Pancreas (tissue), 10 donors: ENCODE measurements at regions not wholly inside any gene's neighbourhood (a gene's known extent, or its start where the extent isn't known, plus 50 kb on each side); places are given as distances from the start of the nearest gene placed in this dataset.

Experiments
- ATAC-seq, 4 donors: fragments of 200-7000 bp; cut with Tn5 transposase; one replicate each; pipeline versions ENCODE4 v1.8.0 to v1.9.1; 2020; ENCODE audit warnings: mild to moderate bottlenecking in 4 of 4, moderate library complexity in 4 of 4
- DNase-seq, 6 donors: peaks; one replicate each; pipeline ENCODE4 v3.0.0-alpha.2; 2020
- FAIRE-seq: peaks from 2 replicates; lab custom pipeline; 2012; peaks lifted over from hg19 to GRCh38; lab: Jason Lieb, UNC
- H3K27ac ChIP-seq, 4 donors: fragments of 200-600 bp; sonication (generic); 1 replicate in 3 of 4; 2 replicates in 1 of 4; pipeline versions ENCODE4 v1.5.0 to v1.8.0; 2020
- H3K27me3 ChIP-seq, 4 donors: fragments of 200-600 bp; one replicate each; pipeline ENCODE4 v1.8.0; 2021
- H3K36me3 ChIP-seq, 3 donors: fragments of 200-600 bp; sonication (generic) in 1 of 3; one replicate each; pipeline versions ENCODE4 v1.5.0 to v1.8.0; 2020 to 2021
- H3K4me1 ChIP-seq, 3 donors: fragments of 200-600 bp; one replicate each; pipeline ENCODE4 v1.8.0; 2021
- H3K4me3 ChIP-seq, 4 donors: fragments of 200-600 bp; sonication (generic) in 2 of 4; one replicate each; pipeline versions ENCODE4 v1.5.0 to v1.8.0; 2020 to 2021
- H3K9me3 ChIP-seq, 4 donors: fragments of 200-600 bp; one replicate each; pipeline ENCODE4 v1.8.0; 2021
- WGBS, 2 donors: extraction: QIAGEN DNeasy Blood & Tissue Kit; methylation state at CpG; one replicate each; pipeline ENCODE4 v1.1.7; 2013; 5-methylcytosine and 5-hydroxymethylcytosine counted together
- intact Hi-C, 3 donors: fragments of 100-400 bp; cut with DNase I; formaldehyde crosslinking; loops; one replicate each; pipeline versions ENCODE4 v1.11.1 to v1.14.2; 2022
- TF ChIP-seq, protein P1 (sequence below), 4 donors: fragments of 200-600 bp; sonication (generic) in 3 of 4; IDR thresholded peaks; one replicate each; pipeline versions ENCODE4 v1.5.0 to v1.8.0; 2021; ENCODE audit warnings: antibody characterized with exemption in 4 of 4
- donor health status: healthy with polysubstance abuse.
- donor health status: DM: no; HTN: no; CAD: no; lungs with moderate emphysema.
- donor health status: DM: no; HTN: no; CAD: no.
- donor health status: control.
- donor health status: control.
- donor health status: Bipolar disorder and iron deficiency.
- donor health status: DM: yes; HTN: yes; CAD: no.
- donor health status: DM: no; HTN: no; CAD: no.
- donor health status: DM: no; HTN: no; CAD: no.
- donor health status: DM: yes; HTN: yes; CAD: no.

- Histone ChIP-seq H3K4me3 (no peak overlapping the region), H3K9me3 (no peaks in the 10 kb centered on the region), H3K36me3 (no peaks in the 10 kb centered on the region), H3K27ac (no peak overlapping the region), H3K4me1 (no peaks in the 10 kb centered on the region), H3K27me3 (no peaks in the 10 kb centered on the region)
- DNase-seq, result no peak
- 60 to 85% methylated on average over 3 of the region's 3 CpGs for WGBS, 2 donors
- ATAC-seq, result no peak
- FAIRE-seq, result no peak
- intact Hi-C loops, result no loop called here
- TF ChIP-seq, protein P1, sequence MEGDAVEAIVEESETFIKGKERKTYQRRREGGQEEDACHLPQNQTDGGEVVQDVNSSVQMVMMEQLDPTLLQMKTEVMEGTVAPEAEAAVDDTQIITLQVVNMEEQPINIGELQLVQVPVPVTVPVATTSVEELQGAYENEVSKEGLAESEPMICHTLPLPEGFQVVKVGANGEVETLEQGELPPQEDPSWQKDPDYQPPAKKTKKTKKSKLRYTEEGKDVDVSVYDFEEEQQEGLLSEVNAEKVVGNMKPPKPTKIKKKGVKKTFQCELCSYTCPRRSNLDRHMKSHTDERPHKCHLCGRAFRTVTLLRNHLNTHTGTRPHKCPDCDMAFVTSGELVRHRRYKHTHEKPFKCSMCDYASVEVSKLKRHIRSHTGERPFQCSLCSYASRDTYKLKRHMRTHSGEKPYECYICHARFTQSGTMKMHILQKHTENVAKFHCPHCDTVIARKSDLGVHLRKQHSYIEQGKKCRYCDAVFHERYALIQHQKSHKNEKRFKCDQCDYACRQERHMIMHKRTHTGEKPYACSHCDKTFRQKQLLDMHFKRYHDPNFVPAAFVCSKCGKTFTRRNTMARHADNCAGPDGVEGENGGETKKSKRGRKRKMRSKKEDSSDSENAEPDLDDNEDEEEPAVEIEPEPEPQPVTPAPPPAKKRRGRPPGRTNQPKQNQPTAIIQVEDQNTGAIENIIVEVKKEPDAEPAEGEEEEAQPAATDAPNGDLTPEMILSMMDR (IDR thresholded peaks at IDR 0.05), result no peak
These were observed 543.5 kb downstream of the OMA1 start for GRCh38 chr1:58003059-58003458.

DNA sequence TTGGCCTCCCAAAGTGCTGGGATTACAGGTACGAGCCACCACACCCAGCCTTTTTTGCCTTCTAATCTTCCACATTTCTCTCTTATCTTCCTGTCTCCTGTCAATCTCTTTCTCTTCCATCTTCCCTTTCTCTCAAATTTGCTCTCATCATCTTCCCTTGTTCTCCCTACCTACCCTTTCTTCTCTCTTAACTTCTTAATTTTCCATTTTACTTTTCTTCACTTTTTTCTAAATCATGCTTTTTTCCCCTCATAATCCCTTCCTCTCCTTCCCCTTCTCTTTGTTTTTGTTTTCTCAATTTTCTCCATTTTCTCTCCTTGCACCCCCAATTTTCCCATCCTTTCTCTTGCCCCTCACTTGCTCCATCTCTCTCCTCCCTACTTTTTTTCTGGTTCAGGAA is 545.7 kb downstream of the OMA1 start:
- Histone ChIP-seq H3K36me3 (no peaks in the 10 kb centered on the region), H3K4me1 (no peaks in the 10 kb centered on the region), H3K27ac (no peak overlapping the region), H3K27me3 (no peaks in the 10 kb centered on the region), H3K9me3 (no peaks in the 10 kb centered on the region), H3K4me3 (no peak overlapping the region)
- 55 to 77% methylated on average over 1 of the region's 1 CpG for WGBS, 2 donors
- DNase-seq, result no peak
- TF ChIP-seq, protein P1 (IDR thresholded peaks at IDR 0.05), result no peak
- intact Hi-C loops, result no loop called here
- ATAC-seq, result no peak
- no peak for FAIRE-seq

DNA sequence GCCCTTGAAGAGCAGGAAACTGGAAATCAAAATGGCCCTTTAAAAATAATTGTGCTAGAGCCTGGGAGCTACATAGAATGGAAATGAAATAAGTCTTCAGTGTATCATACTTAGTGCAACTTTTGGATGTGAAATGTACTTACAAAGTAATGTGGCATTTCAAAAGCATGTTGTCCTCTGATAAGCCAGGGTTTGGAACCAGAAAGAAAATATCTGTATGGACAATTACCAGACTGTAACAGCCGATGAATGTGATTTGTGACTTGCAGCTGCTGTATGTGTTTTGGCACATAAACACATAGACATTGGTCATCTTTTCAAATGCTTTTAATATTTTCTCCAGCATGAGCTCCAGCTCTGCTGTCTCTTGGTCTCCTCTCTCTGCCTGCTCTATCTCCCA is 546.4 kb downstream of the OMA1 start:
- DNase-seq, result no peak
- Histone ChIP-seq H3K27ac (no peak overlapping the region), H3K36me3 (no peaks in the 10 kb centered on the region), H3K4me1 (no peaks in the 10 kb centered on the region), H3K4me3 (no peak overlapping the region), H3K27me3 (no peaks in the 10 kb centered on the region), H3K9me3 (no peaks in the 10 kb centered on the region)
- no peak for FAIRE-seq
- intact Hi-C loops, result no loop called here
- TF ChIP-seq, protein P1 (IDR thresholded peaks at IDR 0.05), result no peak
- 60 to 82% methylated on average over 1 of the region's 1 CpG for WGBS, 2 donors
- ATAC-seq, result no peak

GRCh38 chr1:57996400-57996799 is 550.1 kb downstream of the OMA1 start:
- TF ChIP-seq, protein P1 (IDR thresholded peaks at IDR 0.05), result no peak
- DNase-seq (no peak), ATAC-seq (no peak), FAIRE-seq (no peak)
- 59 to 75% methylated on average over 2 of the region's 2 CpGs for WGBS, 2 donors
- H3K36me3 ChIP-seq, result no peaks in the 10 kb centered on the region
- intact Hi-C loops, result no loop called here
- H3K27me3 ChIP-seq, result no peaks in the 10 kb centered on the region
- no peaks in the 10 kb centered on the region for H3K4me1 ChIP-seq
- no peaks in the 10 kb centered on the region for H3K9me3 ChIP-seq
- H3K27ac ChIP-seq, result no peak overlapping the region
- H3K4me3 ChIP-seq, result no peak overlapping the region

DNA sequence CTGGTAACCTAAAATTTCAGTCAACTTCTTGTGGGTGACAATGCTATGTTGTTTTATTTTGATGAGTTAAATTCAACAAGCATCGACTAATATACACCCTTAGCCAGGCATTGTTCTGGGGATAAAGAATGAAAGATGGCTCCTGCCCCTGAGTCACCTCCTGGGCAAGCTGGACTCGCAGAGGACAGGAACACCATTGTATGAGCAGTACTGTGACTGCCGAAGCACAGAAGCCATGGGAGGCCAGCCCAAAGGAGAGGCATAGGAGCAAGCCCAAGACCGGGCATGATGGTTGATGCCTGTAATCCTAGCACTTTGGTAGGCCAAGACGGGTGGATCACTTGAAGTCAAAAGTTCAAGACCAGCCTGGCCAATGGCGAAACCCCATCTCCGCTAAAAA is 555.2 kb downstream of the OMA1 start:
- Histone ChIP-seq H3K27me3 (no peaks in the 10 kb centered on the region), H3K9me3 (no peaks in the 10 kb centered on the region), H3K27ac (no peak overlapping the region), H3K4me1 (no peaks in the 10 kb centered on the region), H3K36me3 (no peaks in the 10 kb centered on the region), H3K4me3 (no peak overlapping the region)
- DNase-seq (no peak), FAIRE-seq (no peak), ATAC-seq (no peak)
- TF ChIP-seq, protein P1 (IDR thresholded peaks at IDR 0.05), result no peak
- intact Hi-C loops, result no loop called here
- WGBS, 2 donors, result 81 to 89% methylated on average over 7 of the region's 7 CpGs
